H9 (cell line): ENCODE measurements at regions not wholly inside any gene's neighbourhood (a gene's known extent, or its start where the extent isn't known, plus 50 kb on each side); places are given as distances from the start of the nearest gene placed in this dataset.

Source experiments
- DNase-seq: peaks from one replicate; pipeline ENCODE4 v3.0.0-alpha.2; 2017
- H2AFZ ChIP-seq: one replicate; pipeline ENCODE4 v1.6.1; 2013; ENCODE audit warnings: mild to moderate bottlenecking, low read length, control low read depth, moderate library complexity
- H2AK5ac ChIP-seq: 2 replicates; pipeline ENCODE4 v1.6.1; 2013; ENCODE audit warnings: low read length, control low read depth, mixed read lengths; ENCODE audit not compliant: insufficient read length
- H2BK120ac ChIP-seq: one replicate; pipeline ENCODE4 v1.6.1; 2013; ENCODE audit warnings: low read depth, mild to moderate bottlenecking, low read length, control low read depth, inconsistent platforms; ENCODE audit not compliant: poor library complexity, severe bottlenecking
- H2BK12ac ChIP-seq: 2 replicates; pipeline ENCODE4 v1.6.1; 2013; ENCODE audit warnings: low read length, control low read depth, mixed read lengths, low read depth; ENCODE audit not compliant: insufficient read length
- H2BK15ac ChIP-seq: 2 replicates; pipeline ENCODE4 v1.6.1; 2013; ENCODE audit warnings: low read depth, low read length, control low read depth
- H2BK20ac ChIP-seq: one replicate; pipeline ENCODE4 v1.6.1; 2013; ENCODE audit warnings: low read depth, mild to moderate bottlenecking, low read length, control low read depth, inconsistent platforms; ENCODE audit not compliant: poor library complexity, severe bottlenecking
- H2BK5ac ChIP-seq: 2 replicates; pipeline ENCODE4 v1.6.1; 2013; ENCODE audit warnings: low read length, control low read depth, mixed read lengths; ENCODE audit not compliant: insufficient read length
- H3K14ac ChIP-seq: 2 replicates; pipeline ENCODE4 v1.6.1; 2013; ENCODE audit warnings: low read length, control low read depth; ENCODE audit not compliant: insufficient read depth
- H3K18ac ChIP-seq: 2 replicates; pipeline ENCODE4 v1.6.1; 2013; ENCODE audit warnings: low read depth, mild to moderate bottlenecking, mixed read lengths, low read length, control low read depth; ENCODE audit not compliant: insufficient read length
- H3K23ac ChIP-seq: 2 replicates; pipeline ENCODE4 v1.6.1; 2013; ENCODE audit warnings: low read length, control low read depth, mixed read lengths, low read depth; ENCODE audit not compliant: insufficient read length
- H3K23me2 ChIP-seq: 2 replicates; pipeline ENCODE4 v1.6.1; 2013; ENCODE audit warnings: low read depth, mild to moderate bottlenecking, mixed read lengths, low read length, control low read depth; ENCODE audit not compliant: insufficient read length, poor library complexity, severe bottlenecking
- H3K27ac ChIP-seq: 2 replicates; pipeline ENCODE4 v1.5.1; 2013; ENCODE audit warnings: low read length, control low read depth, mixed read lengths, low read depth; ENCODE audit not compliant: insufficient read length
- H3K27me3 ChIP-seq: 2 replicates; pipeline ENCODE4 v1.6.1; 2013; ENCODE audit warnings: low read length, control low read depth, inconsistent platforms; ENCODE audit not compliant: insufficient read depth
- H3K4ac ChIP-seq: 2 replicates; pipeline ENCODE4 v1.6.1; 2013; ENCODE audit warnings: low read depth, mild to moderate bottlenecking, control low read depth, inconsistent platforms, low read length, moderate library complexity
- H3K4me1 ChIP-seq: 2 replicates; pipeline ENCODE4 v1.6.1; 2013; ENCODE audit warnings: low read length, control low read depth, inconsistent platforms; ENCODE audit not compliant: insufficient read depth
- H3K4me2 ChIP-seq: 2 replicates; pipeline ENCODE4 v1.6.1; 2013; ENCODE audit warnings: low read length, control low read depth, mixed read lengths; ENCODE audit not compliant: insufficient read length, insufficient read depth
- H3K56ac ChIP-seq: 2 replicates; pipeline ENCODE4 v1.6.1; 2013; ENCODE audit warnings: low read depth, mild to moderate bottlenecking, mixed read lengths, low read length, control low read depth; ENCODE audit not compliant: insufficient read length
- H3K79me1 ChIP-seq: 2 replicates; pipeline ENCODE4 v1.6.1; 2013; ENCODE audit warnings: low read depth, mild to moderate bottlenecking, moderate library complexity, low read length, control low read depth, inconsistent platforms; ENCODE audit not compliant: insufficient read depth, poor library complexity, severe bottlenecking
- H3K79me2 ChIP-seq: 2 replicates; pipeline ENCODE4 v1.6.1; 2013; ENCODE audit warnings: low read length, control low read depth, inconsistent platforms; ENCODE audit not compliant: insufficient read depth
- H3K9ac ChIP-seq: 2 replicates; pipeline ENCODE4 v1.6.1; 2013; ENCODE audit warnings: low read length, control low read depth, mixed read lengths; ENCODE audit not compliant: insufficient read length; ENCODE audit errors: extremely low read depth
- H3K9me3 ChIP-seq: one replicate; pipeline ENCODE4 v1.6.1; 2013; ENCODE audit warnings: low read depth, low read length, inconsistent platforms; ENCODE audit not compliant: control insufficient read depth
- H3T11ph ChIP-seq: one replicate; pipeline ENCODE4 v1.6.1; 2013; ENCODE audit warnings: mild to moderate bottlenecking, low read length, control low read depth, inconsistent platforms
- H4K20me1 ChIP-seq: one replicate; pipeline ENCODE4 v1.6.1; 2013; ENCODE audit not compliant: control insufficient read depth, insufficient read length, insufficient read depth
- H4K5ac ChIP-seq: 2 replicates; pipeline ENCODE4 v1.6.1; 2013; ENCODE audit warnings: low read depth, mild to moderate bottlenecking, mixed read lengths, low read length, control low read depth; ENCODE audit not compliant: insufficient read length
- H4K8ac ChIP-seq: replicated peaks from 2 replicates; pipeline ENCODE4 v1.6.1; 2013; ENCODE audit warnings: low read length, control low read depth, mixed read lengths, low read depth; ENCODE audit not compliant: insufficient read length
- H4K91ac ChIP-seq: 2 replicates; pipeline ENCODE4 v1.6.1; 2013; ENCODE audit warnings: low read depth, mild to moderate bottlenecking, moderate library complexity, mixed read lengths, low read length, control low read depth; ENCODE audit not compliant: insufficient read length
- H3K27ac Mint-ChIP-seq, 3 experiments: 2 replicates in 2 of 3; 3 replicates in 1 of 3; pipeline ENCODE4 v1.8.0; 2020 to 2021; ENCODE audit warnings: mixed read lengths in 3 of 3, mild to moderate bottlenecking in 1 of 3, moderate library complexity in 1 of 3
- H3K27me3 Mint-ChIP-seq: 2 replicates; pipeline ENCODE4 v1.8.0; 2021; ENCODE audit warnings: low read depth, mild to moderate bottlenecking, moderate library complexity, mixed read lengths
- H3K36me3 Mint-ChIP-seq, 3 experiments: 2 replicates in 2 of 3; 3 replicates in 1 of 3; pipeline ENCODE4 v1.8.0; 2020 to 2021; ENCODE audit warnings: low read depth in 3 of 3, mixed read lengths in 3 of 3; ENCODE audit not compliant: insufficient read depth in 1 of 3
- H3K4me1 Mint-ChIP-seq, 2 experiments: 2 replicates each; pipeline ENCODE4 v1.8.0; 2020; ENCODE audit warnings: mixed read lengths in 2 of 2
- H3K4me3 Mint-ChIP-seq, 2 experiments: 2 replicates in 1 of 2; 3 replicates in 1 of 2; pipeline ENCODE4 v1.8.0; 2020 to 2021; ENCODE audit warnings: mild to moderate bottlenecking in 2 of 2, mixed read lengths in 2 of 2, moderate library complexity in 1 of 2
- H3K9me3 Mint-ChIP-seq, 2 experiments: 2 replicates in 1 of 2; 3 replicates in 1 of 2; pipeline ENCODE4 v1.8.0; 2020; ENCODE audit warnings: mild to moderate bottlenecking in 2 of 2, mixed read lengths in 2 of 2, moderate library complexity in 1 of 2
- WGBS: extraction: QIAGEN DNeasy Blood & Tissue Kit; methylation state at CpG from one replicate; pipeline ENCODE4 v1.1.7; 2013; ENCODE audit warnings: missing lambda C conversion rate, low lambda C conversion rate, mixed read lengths; ENCODE audit not compliant: insufficient read length; ENCODE audit errors: extremely low coverage; 5-methylcytosine and 5-hydroxymethylcytosine counted together
- TF ChIP-seq, protein P1 (sequence below): fragments of 200-600 bp; sonication (generic); conservative IDR thresholded peaks from 3 replicates; pipeline ENCODE4 v1.8.0; 2021; ENCODE audit warnings: antibody characterized with exemption, mild to moderate bottlenecking

DNA sequence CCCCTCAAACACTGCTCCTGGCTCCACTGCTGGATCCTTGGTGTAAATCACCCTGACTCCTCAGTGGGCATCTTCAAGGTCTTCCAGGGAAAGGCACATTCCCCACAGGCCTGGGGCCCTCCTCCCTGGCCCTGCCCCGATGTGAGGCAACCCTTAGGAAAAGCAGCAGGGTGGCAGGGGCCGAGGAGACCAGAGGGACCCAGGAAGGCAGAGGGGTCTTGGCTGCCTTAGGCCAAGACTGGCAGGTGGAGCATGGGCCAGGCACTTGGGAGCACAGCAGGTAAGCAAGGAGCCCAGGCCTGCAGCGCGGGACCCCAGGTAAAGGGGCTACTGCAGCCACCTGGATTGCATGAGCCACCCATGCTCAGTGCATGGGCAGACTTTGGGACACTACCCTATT, 96.9 kb downstream of the GYPC start:
- Histone ChIP-seq H4K20me1 (no peaks in the 10 kb centered on the region), H3K79me2 (no peaks in the 10 kb centered on the region), H3K14ac (no peak overlapping the region; the same call in 1 of the 2 replicates), H2BK12ac (no peak overlapping the region), H3T11ph (no peak overlapping the region), H3K23me2 (no peaks in the 10 kb centered on the region), H2AFZ (no peak overlapping the region), H4K5ac (no peak overlapping the region), H2BK5ac (no peak overlapping the region), H3K23ac (no peak overlapping the region), H2BK20ac (no peak overlapping the region), H3K4me1 (peaks cover 2% of the 10 kb centered on the region; the same call in 1 of the 2 replicates), H3K4me2 (no peak overlapping the region), H3K79me1 (no peaks in the 10 kb centered on the region), H2BK120ac (no peak overlapping the region), H3K56ac (no peak overlapping the region), H3K4ac (no peak overlapping the region), H4K8ac (no peak overlapping the region), H3K18ac (no peak overlapping the region), H2AK5ac (no peak overlapping the region), H4K91ac (no peak overlapping the region), H3K9ac (no peak overlapping the region), H3K27ac (no peak overlapping the region), H3K27me3 (no peaks in the 10 kb centered on the region), H2BK15ac (no peak overlapping the region), H3K9me3 (no peaks in the 10 kb centered on the region)
- no peak overlapping the region for H3K27ac Mint-ChIP-seq
- no peaks in the 10 kb centered on the region; a peak in 1 of 7 replicates for H3K36me3 Mint-ChIP-seq
- no peak for DNase-seq
- peaks cover 8 to 11% of the 10 kb centered on the region in 2 experiments; a peak in 3 of 4 replicates for H3K4me1 Mint-ChIP-seq
- TF ChIP-seq, protein P1, sequence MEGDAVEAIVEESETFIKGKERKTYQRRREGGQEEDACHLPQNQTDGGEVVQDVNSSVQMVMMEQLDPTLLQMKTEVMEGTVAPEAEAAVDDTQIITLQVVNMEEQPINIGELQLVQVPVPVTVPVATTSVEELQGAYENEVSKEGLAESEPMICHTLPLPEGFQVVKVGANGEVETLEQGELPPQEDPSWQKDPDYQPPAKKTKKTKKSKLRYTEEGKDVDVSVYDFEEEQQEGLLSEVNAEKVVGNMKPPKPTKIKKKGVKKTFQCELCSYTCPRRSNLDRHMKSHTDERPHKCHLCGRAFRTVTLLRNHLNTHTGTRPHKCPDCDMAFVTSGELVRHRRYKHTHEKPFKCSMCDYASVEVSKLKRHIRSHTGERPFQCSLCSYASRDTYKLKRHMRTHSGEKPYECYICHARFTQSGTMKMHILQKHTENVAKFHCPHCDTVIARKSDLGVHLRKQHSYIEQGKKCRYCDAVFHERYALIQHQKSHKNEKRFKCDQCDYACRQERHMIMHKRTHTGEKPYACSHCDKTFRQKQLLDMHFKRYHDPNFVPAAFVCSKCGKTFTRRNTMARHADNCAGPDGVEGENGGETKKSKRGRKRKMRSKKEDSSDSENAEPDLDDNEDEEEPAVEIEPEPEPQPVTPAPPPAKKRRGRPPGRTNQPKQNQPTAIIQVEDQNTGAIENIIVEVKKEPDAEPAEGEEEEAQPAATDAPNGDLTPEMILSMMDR, result no peak
- H3K27me3 Mint-ChIP-seq, result no peaks in the 10 kb centered on the region
- no CpG with 5 or more reads among the region's 4 CpGs for WGBS
- no peak overlapping the region for H3K4me3 Mint-ChIP-seq
- no peaks in the 10 kb centered on the region; a peak in 1 of 5 replicates for H3K9me3 Mint-ChIP-seq
